ENCODE measurements at regions not wholly inside any gene's neighbourhood (a gene's known extent, or its start where the extent isn't known, plus 50 kb on each side); places are given as distances from the start of the nearest gene placed in this dataset.

GRCh38 chr1:213499444-213499843 is 448.4 kb downstream of the RPS6KC1 start:
- TF ChIP-seq CTCF (IDR thresholded peaks at IDR 0.05; ENCODE audit: low read depth, low read length, poor library complexity, severe bottlenecking) (no peak), EZH2phosphoT487 (IDR thresholded peaks at IDR 0.05; ENCODE audit: borderline replicate concordance, low read length) (no peak)
